PC-3 (cell line): ENCODE measurements at regions not wholly inside any gene's neighbourhood (a gene's known extent, or its start where the extent isn't known, plus 50 kb on each side); places are given as distances from the start of the nearest gene placed in this dataset.

Experiments used
- CTCF ChIP-seq: fragments of 300-600 bp; sonication (generic); conservative IDR thresholded peaks from 2 replicates; pipeline ENCODE4 v1.5.1; 2017; ENCODE audit warnings: antibody characterized with exemption, low read depth, mild to moderate bottlenecking, low read length
- EZH2 ChIP-seq: fragments of 300-600 bp; sonication (generic); IDR thresholded peaks from one replicate; pipeline ENCODE4 v1.6.1; 2017; ENCODE audit warnings: antibody characterized with exemption, mild to moderate bottlenecking, low read length; ENCODE audit not compliant: unreplicated experiment
- EZH2phosphoT487 ChIP-seq: fragments of 300-600 bp; sonication (generic); IDR thresholded peaks from 2 replicates; pipeline ENCODE4 v1.6.1; 2018; ENCODE audit warnings: mild to moderate bottlenecking, antibody characterized with exemption, low read length, borderline replicate concordance

GRCh38 chr3:180530276-180530675 lies 71.7 kb upstream of the TTC14 start:
- TF ChIP-seq CTCF (no peak), EZH2phosphoT487 (no peak), EZH2 (no peak)
